ENCODE measurements at regions not wholly inside any gene's neighbourhood (a gene's known extent, or its start where the extent isn't known, plus 50 kb on each side); places are given as distances from the start of the nearest gene placed in this dataset.

GRCh38 chr12:38155020-38155395, 161.6 kb upstream of the ALG10B start (continued):
- TF ChIP-seq REST (IDR thresholded peaks at IDR 0.05; ENCODE audit: low read depth), result no peak
- TF ChIP-seq ZNF274 (IDR thresholded peaks at IDR 0.05; ENCODE audit: low read depth, low read length), result no peak
- TF ChIP-seq EGR1 (IDR thresholded peaks at IDR 0.05; ENCODE audit: low read depth), result no peak
- no peak for TF ChIP-seq TCF7L2 (IDR thresholded peaks at IDR 0.05; ENCODE audit: borderline replicate concordance, extremely low read depth, insufficient read depth, insufficient read length)
- no peak for TF ChIP-seq CBX3 (IDR thresholded peaks at IDR 0.05; ENCODE audit: low read depth)

GRCh38 chr12:38155526-38156496, 160.8 kb upstream of the ALG10B start:
- no peak overlapping the region for H3K27ac ChIP-seq (ENCODE audit: low read depth, low read length)
- no peak overlapping the region for H3K4me2 ChIP-seq (ENCODE audit: low read length)
- ChIA-PET RAD21 (ENCODE audit: low non-redundant PET in 1 of 2, low total read pairs in 2 of 2, uncharacterized antibody in 2 of 2, unreplicated experiment in 2 of 2) (no interaction called here), POLR2A (no interaction called here), CTCF (no interaction called here)
- no peaks in the 10 kb centered on the region for H3K9me3 ChIP-seq (ENCODE audit: control insufficient read depth in 1 of 2, insufficient read depth in 1 of 2, low read depth in 1 of 2, low read length in 2 of 2)
- no peaks in the 10 kb centered on the region for H3K9me2 ChIP-seq (ENCODE audit: insufficient read depth)
- no peaks in the 10 kb centered on the region for H4K20me1 ChIP-seq (ENCODE audit: insufficient read depth)
- no peaks in the 10 kb centered on the region for H3K4me1 ChIP-seq (ENCODE audit: control insufficient read depth in 1 of 2, insufficient read depth in 2 of 2, low read length in 2 of 2)
- no peak overlapping the region for H3K9ac ChIP-seq (ENCODE audit: low read length)
- no peaks in the 10 kb centered on the region for H3K79me2 ChIP-seq (ENCODE audit: insufficient read depth, low read length)
- intact Hi-C loops (cut with micrococcal nuclease), result no loop called here
- H3K36me3 ChIP-seq (ENCODE audit: control insufficient read depth in 1 of 2, insufficient read depth in 2 of 2, low read length in 2 of 2), result no peaks in the 10 kb centered on the region
- ATAC-seq (no peak), DNase-seq (ENCODE audit: low read depth, low spot score) (no peak)
- H2AFZ ChIP-seq (ENCODE audit: low read depth, low read length, poor library complexity, severe bottlenecking), result no peak overlapping the region
- H3K27me3 ChIP-seq (ENCODE audit: insufficient read depth, low read length), result no peaks in the 10 kb centered on the region
- BruUV-seq (replicated peaks), result no TSS peak
- no peak overlapping the region for H3K4me3 ChIP-seq (replicated peaks in 1 of 2; ENCODE audit: low read depth in 1 of 2, low read length in 2 of 2)
- TF ChIP-seq TCF7L2 (IDR thresholded peaks at IDR 0.05; ENCODE audit: borderline replicate concordance, extremely low read depth, insufficient read depth, insufficient read length) (no peak), CBX3 (IDR thresholded peaks at IDR 0.05; ENCODE audit: low read depth) (no peak), ZFX (IDR thresholded peaks at IDR 0.05) (no peak), FOSL1 (IDR thresholded peaks at IDR 0.05; ENCODE audit: low read depth) (no peak), EGR1 (IDR thresholded peaks at IDR 0.05; ENCODE audit: low read depth) (no peak), ZBTB33 (IDR thresholded peaks at IDR 0.05; ENCODE audit: extremely low read depth, insufficient replicate concordance, low read length) (no peak), CTCF (IDR thresholded peaks at IDR 0.05 in 2 of 3, conservative IDR thresholded peaks at IDR 0.05 in 1 of 3; ENCODE audit: borderline replicate concordance in 1 of 3, insufficient read depth in 1 of 3, low read depth in 2 of 3, low read length in 2 of 3) (no peak), ATF3 (IDR thresholded peaks at IDR 0.05) (no peak), POLR2A (IDR thresholded peaks at IDR 0.05; ENCODE audit: borderline replicate concordance, extremely low read depth, insufficient read depth, insufficient read length) (no peak), EZH2 (IDR thresholded peaks at IDR 0.05) (no peak), MAX (IDR thresholded peaks at IDR 0.05) (no peak), EZH2phosphoT487 (IDR thresholded peaks at IDR 0.05; ENCODE audit: borderline replicate concordance) (no peak), JUND (IDR thresholded peaks at IDR 0.05) (no peak), ZNF274 (IDR thresholded peaks at IDR 0.05; ENCODE audit: low read depth, low read length) (no peak)
